ENCODE measurements at regions not wholly inside any gene's neighbourhood (a gene's known extent, or its start where the extent isn't known, plus 50 kb on each side); places are given as distances from the start of the nearest gene placed in this dataset.

- no peak for TF ChIP-seq CTCF (conservative IDR thresholded peaks at IDR 0.05 in 1 of 2, IDR thresholded peaks at IDR 0.05 in 1 of 2; ENCODE audit: extremely low read depth in 1 of 2, insufficient read depth in 1 of 2, low read depth in 1 of 2, low read length in 2 of 2)
- no peak for TF ChIP-seq EZH2 (IDR thresholded peaks at IDR 0.05; ENCODE audit: borderline replicate concordance, low read length)
These were observed 417.7 kb downstream of the PSAT1 start for GRCh38 chr9:78714576-78714975.
